ENCODE measurements at regions not wholly inside any gene's neighbourhood (a gene's known extent, or its start where the extent isn't known, plus 50 kb on each side); places are given as distances from the start of the nearest gene placed in this dataset.

GRCh38 chr12:83477696-83478095, 791.0 kb downstream of the TMTC2 start:
- POLR2A ChIA-PET, result no interaction called here
- no peak for TF ChIP-seq CTCF (IDR thresholded peaks at IDR 0.05; ENCODE audit: control extremely low read depth, extremely low read depth, low read depth, missing control alignments)
- DNase-seq (ENCODE audit: extremely low spot score), result no peak
- CTCF ChIA-PET, result no interaction called here

GRCh38 chr12:83476695-83477690, 790.3 kb downstream of the TMTC2 start:
- no peak for DNase-seq (ENCODE audit: extremely low spot score)
- ChIA-PET CTCF (no interaction called here), POLR2A (no interaction called here)
- no peak for TF ChIP-seq CTCF (IDR thresholded peaks at IDR 0.05; ENCODE audit: control extremely low read depth, extremely low read depth, low read depth, missing control alignments)

GRCh38 chr12:83476006-83476405, 789.3 kb downstream of the TMTC2 start:
- POLR2A ChIA-PET, result no interaction called here

GRCh38 chr12:83474369-83474768, 787.7 kb downstream of the TMTC2 start:
- POLR2A ChIA-PET, result no interaction called here
- TF ChIP-seq CTCF (IDR thresholded peaks at IDR 0.05; ENCODE audit: control extremely low read depth, extremely low read depth, low read depth, missing control alignments), result no peak
- CTCF ChIA-PET, result interaction anchor here (1.0 to 1.2 kb wide), 2 partner anchors 11 to 1116 kb away, joined by 3 to 4 read pairs; partner anchors contain the start of genes CCDC59 and METTL25
- no peak for DNase-seq (ENCODE audit: extremely low spot score)

More at GRCh38 chr12:83476006-83476405, 789.3 kb downstream of the TMTC2 start:
- CTCF ChIA-PET, result interaction anchor here (1.2 kb wide), 1 partner anchor 11 kb away, joined by 3 read pairs; no protein-coding TSS in a partner anchor
- TF ChIP-seq CTCF (IDR thresholded peaks at IDR 0.05; ENCODE audit: control extremely low read depth, extremely low read depth, low read depth, missing control alignments), result no peak
- DNase-seq (ENCODE audit: extremely low spot score), result no peak

- peak; percentile 7 for DNase-seq (ENCODE audit: extremely low spot score)
- TF ChIP-seq CTCF (IDR thresholded peaks at IDR 0.05; ENCODE audit: control extremely low read depth, extremely low read depth, low read depth, missing control alignments), result no peak
- CTCF ChIA-PET, result interaction anchor here (1.0 to 1.5 kb wide), 3 partner anchors 12 to 1116 kb away, joined by 3 to 4 read pairs (median 3); partner anchors contain the start of genes CCDC59 and METTL25
- POLR2A ChIA-PET, result no interaction called here
Measured at GRCh38 chr12:83473408-83474095, 786.8 kb downstream of the TMTC2 start.

GRCh38 chr12:83472772-83473171, 786.1 kb downstream of the TMTC2 start:
- POLR2A ChIA-PET, result no interaction called here
- no peak for DNase-seq (ENCODE audit: extremely low spot score)
- CTCF ChIA-PET, result interaction anchor here (1.5 kb wide), 1 partner anchor 17 kb away, joined by 3 read pairs; no protein-coding TSS in a partner anchor
- TF ChIP-seq CTCF (IDR thresholded peaks at IDR 0.05; ENCODE audit: control extremely low read depth, extremely low read depth, low read depth, missing control alignments), result no peak

Measured in GM10248 (cell line).